Right lobe of liver (tissue), 6 donors: ENCODE measurements at regions not wholly inside any gene's neighbourhood (a gene's known extent, or its start where the extent isn't known, plus 50 kb on each side); places are given as distances from the start of the nearest gene placed in this dataset.

Source experiments
- ATAC-seq, 4 donors: fragments of 200-7000 bp; cut with Tn5 transposase; one replicate each; pipeline ENCODE4 v1.9.1; 2020; ENCODE audit warnings: mild to moderate bottlenecking in 4 of 4, moderate library complexity in 4 of 4
- DNase-seq, 3 donors: peaks; one replicate each; pipeline ENCODE4 v3.0.0-alpha.2; 2020
- H3K27ac ChIP-seq, 3 donors: fragments of 200-600 bp; one replicate each; pipeline ENCODE4 v1.8.0; 2022
- H3K27me3 ChIP-seq, 2 donors: fragments of 200-600 bp; one replicate each; pipeline ENCODE4 v1.8.0; 2022
- H3K36me3 ChIP-seq, 4 donors: fragments of 200-600 bp; sonication (generic) in 1 of 4; one replicate each; pipeline versions ENCODE4 v1.5.1 to v1.8.0; 2017 to 2022; ENCODE audit warnings: control low read depth in 1 of 4
- H3K4me1 ChIP-seq, 4 donors: fragments of 200-600 bp; sonication (generic) in 1 of 4; one replicate each; pipeline versions ENCODE4 v1.5.1 to v1.8.0; 2017 to 2022; ENCODE audit warnings: control low read depth in 1 of 4
- H3K4me3 ChIP-seq, 3 donors: fragments of 200-600 bp; one replicate each; pipeline ENCODE4 v1.8.0; 2022
- H3K9me3 ChIP-seq, 4 donors: fragments of 200-600 bp; sonication (generic) in 1 of 4; one replicate each; pipeline versions ENCODE4 v1.5.1 to v1.8.0; 2017 to 2022; ENCODE audit warnings: control low read depth in 1 of 4
- CTCF ChIP-seq, 4 donors: fragments of 200-600 bp in 3 of 4; fragments of 450-650 bp in 1 of 4; IDR thresholded peaks; one replicate each; pipeline versions ENCODE4 v1.5.1 to v1.8.0; 2016 to 2022; ENCODE audit warnings: antibody characterized with exemption in 4 of 4, mild to moderate bottlenecking in 2 of 4
- POLR2A ChIP-seq: fragments of 450-650 bp; IDR thresholded peaks from one replicate; pipeline ENCODE4 v1.6.1; 2017; ENCODE audit warnings: antibody characterized with exemption, mild to moderate bottlenecking
- WGBS: methylation state at CpG from one replicate; pipeline ENCODE4 v1.1.6; 2018; ENCODE audit warnings: low coverage, low lambda C conversion rate; ENCODE audit not compliant: insufficient coverage; ENCODE audit errors: missing lambda C conversion rate; 5-methylcytosine and 5-hydroxymethylcytosine counted together
- intact Hi-C, 2 donors: fragments of 100-400 bp; cut with DNase I; formaldehyde crosslinking; loops; one replicate each; pipeline versions ENCODE4 v1.11.2 to v1.14.1; 2022
- donor health status: DM: no; HTN: yes; CAD: no.
- donor health status: DM: no; HTN: no; CAD: no.
- donor health status: DM: no; HTN: no; CAD: no.
- donor health status: DM: no; HTN: yes; CAD: no.
- donor health status: DM: no; HTN: yes; CAD: no.

- DNase-seq (no peak), ATAC-seq (no peak)
- Histone ChIP-seq H3K9me3 (no peaks in the 10 kb centered on the region), H3K4me3 (no peak overlapping the region), H3K27me3 (no peaks in the 10 kb centered on the region), H3K4me1 (no peaks in the 10 kb centered on the region), H3K27ac (no peak overlapping the region), H3K36me3 (no peaks in the 10 kb centered on the region)
- 53% methylated on average over 5 of the region's 5 CpGs for WGBS
- TF ChIP-seq CTCF (IDR thresholded peaks at IDR 0.05) (no peak), POLR2A (no peak)
- intact Hi-C loops: no loop called here
These were observed 87.5 kb upstream of the SYNDIG1 start for GRCh38 chr20:24381886-24382285.

DNA sequence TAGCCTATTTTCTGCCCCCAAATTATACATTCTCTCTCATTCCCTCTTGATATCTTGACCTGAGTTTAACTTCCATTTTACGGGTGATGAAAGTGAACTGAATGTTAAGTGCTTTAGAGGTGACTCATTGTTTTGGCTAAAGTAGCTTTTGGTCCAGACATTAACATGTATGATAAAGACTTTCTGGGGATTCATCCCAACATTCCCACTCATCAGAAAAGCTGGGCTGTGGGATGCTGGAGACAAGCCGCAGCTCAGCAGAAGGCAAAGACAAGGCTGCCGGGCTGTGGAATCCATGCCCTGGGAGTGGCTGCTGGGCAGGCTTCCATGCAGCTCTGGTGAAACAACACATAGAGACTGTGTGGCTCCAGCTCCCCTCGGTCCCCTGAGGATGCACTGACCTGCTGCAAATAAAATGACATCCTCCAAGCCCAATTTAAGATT lies 89.9 kb upstream of the SYNDIG1 start:
- DNase-seq (no peak), ATAC-seq (no peak)
- Histone ChIP-seq H3K4me3 (no peak overlapping the region), H3K4me1 (no peaks in the 10 kb centered on the region), H3K27ac (no peak overlapping the region), H3K36me3 (no peaks in the 10 kb centered on the region), H3K27me3 (no peaks in the 10 kb centered on the region), H3K9me3 (no peaks in the 10 kb centered on the region)
- intact Hi-C loops: no loop called here
- 36% methylated on average over 1 of the region's 4 CpGs for WGBS
- no peak for TF ChIP-seq CTCF (IDR thresholded peaks at IDR 0.05)
- no peak for TF ChIP-seq POLR2A

- no peaks in the 10 kb centered on the region for H3K9me3 ChIP-seq
- ATAC-seq: no peak
- no peaks in the 10 kb centered on the region for H3K4me1 ChIP-seq
- 53% methylated on average over 6 of the region's 6 CpGs for WGBS
- no peak for DNase-seq
- TF ChIP-seq POLR2A (no peak), CTCF (IDR thresholded peaks at IDR 0.05) (no peak)
- intact Hi-C loops: no loop called here
- no peaks in the 10 kb centered on the region for H3K36me3 ChIP-seq
- no peaks in the 10 kb centered on the region for H3K27me3 ChIP-seq
- H3K4me3 ChIP-seq: no peak overlapping the region
- no peak overlapping the region for H3K27ac ChIP-seq
These were observed 90.6 kb upstream of the SYNDIG1 start for GRCh38 chr20:24378661-24379483.

DNA sequence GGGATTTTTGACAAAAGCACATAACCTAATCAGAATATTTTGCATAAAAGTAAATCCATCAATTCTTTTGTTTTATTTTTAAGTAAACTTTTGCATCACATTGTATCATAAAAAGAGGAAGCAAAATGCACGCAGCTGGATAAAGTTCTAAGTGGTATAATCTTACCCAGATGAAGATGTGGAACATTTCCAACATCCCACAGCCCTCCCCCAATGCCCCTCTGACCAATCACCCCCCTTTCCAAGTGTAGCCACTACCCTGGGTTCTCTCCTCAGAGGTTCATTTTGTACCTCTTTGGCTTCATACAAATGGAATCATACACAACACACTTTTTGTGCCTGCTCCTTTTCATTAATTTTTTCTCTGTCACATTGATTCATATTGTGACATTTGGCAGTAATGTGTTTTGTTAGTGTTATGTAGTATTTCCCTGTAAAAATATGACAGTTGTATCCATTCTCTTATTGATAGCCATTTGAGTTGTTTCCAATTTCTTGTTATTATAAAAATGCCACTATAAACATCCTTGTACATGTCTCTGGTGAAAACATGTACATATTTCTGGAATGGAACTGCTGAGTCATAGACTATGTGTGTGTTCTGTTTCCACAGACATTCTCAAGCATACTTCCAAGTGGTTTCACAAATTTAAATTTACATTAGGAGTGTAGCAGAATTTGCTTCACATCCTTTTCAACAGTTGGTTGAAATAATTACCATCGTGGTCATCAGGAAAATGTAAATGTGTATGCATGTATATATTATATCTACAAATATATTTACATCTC lies 92.9 kb upstream of the SYNDIG1 start:
- no peaks in the 10 kb centered on the region for H3K36me3 ChIP-seq
- no peak for TF ChIP-seq CTCF (IDR thresholded peaks at IDR 0.05)
- no peak for TF ChIP-seq POLR2A
- no peaks in the 10 kb centered on the region for H3K27me3 ChIP-seq
- no peaks in the 10 kb centered on the region for H3K4me1 ChIP-seq
- H3K9me3 ChIP-seq: no peaks in the 10 kb centered on the region
- no peak overlapping the region for H3K27ac ChIP-seq
- DNase-seq (no peak), ATAC-seq (no peak)
- no peak overlapping the region for H3K4me3 ChIP-seq
- WGBS: 43% methylated on average over 2 of the region's 2 CpGs
- intact Hi-C loops: no loop called here
